Right atrium auricular region (tissue), 2 donors: ENCODE measurements at regions not wholly inside any gene's neighbourhood (a gene's known extent, or its start where the extent isn't known, plus 50 kb on each side); places are given as distances from the start of the nearest gene placed in this dataset.

Source experiments
- DNase-seq: peaks from one replicate; pipeline ENCODE4 v3.0.0-alpha.2; 2019; ENCODE audit warnings: low spot score
- H3K27ac ChIP-seq, 2 donors: fragments of 200-600 bp; sonication (generic); 1 replicate in 1 of 2; 2 replicates in 1 of 2; pipeline ENCODE4 v1.5.1; 2016 to 2019
- H3K27me3 ChIP-seq, 2 donors: fragments of 200-600 bp; sonication (generic); one replicate each; pipeline versions ENCODE4 v1.5.1 to v1.6.0; 2017 to 2019
- H3K36me3 ChIP-seq: fragments of 200-600 bp; sonication (generic); one replicate; pipeline ENCODE4 v1.5.1; 2016
- H3K4me1 ChIP-seq, 2 donors: fragments of 200-600 bp; sonication (generic); one replicate each; pipeline versions ENCODE4 v1.5.1 to v1.6.0; 2017 to 2019
- H3K4me3 ChIP-seq, 2 donors: fragments of 200-600 bp; sonication (generic); 1 replicate in 1 of 2; 2 replicates in 1 of 2; pipeline ENCODE4 v1.5.1; 2017 to 2019; ENCODE audit warnings: mild to moderate bottlenecking in 1 of 2, moderate library complexity in 1 of 2
- H3K9me3 ChIP-seq, 2 donors: fragments of 200-600 bp; sonication (generic); one replicate each; pipeline ENCODE4 v1.5.1; 2019
- TF ChIP-seq, protein P1 (sequence below), 2 donors: fragments of 200-600 bp; sonication (generic); IDR thresholded peaks; one replicate each; pipeline ENCODE4 v1.5.1; 2019; ENCODE audit warnings: antibody characterized with exemption in 2 of 2

DNA sequence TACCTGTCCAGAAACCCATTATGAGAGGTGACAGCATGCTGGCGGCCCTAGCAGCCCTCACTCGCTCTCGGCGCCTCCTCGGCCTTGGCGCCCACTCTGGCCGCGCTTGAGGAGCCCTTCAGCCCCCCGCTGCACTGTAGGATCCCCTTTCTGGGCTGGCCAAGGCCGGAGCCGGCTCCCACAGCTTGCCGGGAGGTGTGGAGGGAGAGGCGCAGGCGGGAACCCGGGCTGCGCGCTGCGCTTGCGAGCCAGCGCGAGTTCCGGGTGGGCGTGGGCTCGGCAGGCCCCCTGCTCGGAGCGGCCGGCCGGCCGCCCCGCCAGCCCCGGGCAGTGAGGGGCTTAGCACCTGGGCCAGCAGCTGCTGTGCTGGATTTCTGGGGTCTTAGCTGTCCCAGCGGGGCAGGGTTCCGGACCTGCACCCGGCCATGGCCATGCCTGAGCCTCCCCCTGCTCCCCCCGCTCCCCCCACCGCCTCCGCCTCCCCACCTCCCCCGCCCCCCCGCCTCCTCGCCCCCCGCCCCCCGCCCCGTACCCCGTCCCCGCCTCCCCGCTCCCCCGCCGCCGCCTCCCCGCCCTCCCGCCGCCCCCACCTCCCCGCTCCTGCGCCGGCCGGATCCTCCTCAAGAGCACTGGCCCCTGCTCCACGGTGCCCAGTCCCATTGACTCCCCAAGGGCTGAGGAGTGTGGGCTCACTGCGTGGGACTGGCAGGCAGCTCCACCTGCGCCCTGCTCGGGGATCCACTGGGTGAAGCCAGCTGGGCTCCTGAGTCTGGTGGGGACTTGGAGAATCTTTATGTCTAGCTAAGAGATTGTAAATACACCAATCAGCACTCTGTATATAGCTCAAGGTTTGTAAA lies 163.1 kb downstream of the KLHL28 start:
- H3K4me1 ChIP-seq, result no peaks in the 10 kb centered on the region
- H3K36me3 ChIP-seq, result no peaks in the 10 kb centered on the region
- TF ChIP-seq, protein P1, sequence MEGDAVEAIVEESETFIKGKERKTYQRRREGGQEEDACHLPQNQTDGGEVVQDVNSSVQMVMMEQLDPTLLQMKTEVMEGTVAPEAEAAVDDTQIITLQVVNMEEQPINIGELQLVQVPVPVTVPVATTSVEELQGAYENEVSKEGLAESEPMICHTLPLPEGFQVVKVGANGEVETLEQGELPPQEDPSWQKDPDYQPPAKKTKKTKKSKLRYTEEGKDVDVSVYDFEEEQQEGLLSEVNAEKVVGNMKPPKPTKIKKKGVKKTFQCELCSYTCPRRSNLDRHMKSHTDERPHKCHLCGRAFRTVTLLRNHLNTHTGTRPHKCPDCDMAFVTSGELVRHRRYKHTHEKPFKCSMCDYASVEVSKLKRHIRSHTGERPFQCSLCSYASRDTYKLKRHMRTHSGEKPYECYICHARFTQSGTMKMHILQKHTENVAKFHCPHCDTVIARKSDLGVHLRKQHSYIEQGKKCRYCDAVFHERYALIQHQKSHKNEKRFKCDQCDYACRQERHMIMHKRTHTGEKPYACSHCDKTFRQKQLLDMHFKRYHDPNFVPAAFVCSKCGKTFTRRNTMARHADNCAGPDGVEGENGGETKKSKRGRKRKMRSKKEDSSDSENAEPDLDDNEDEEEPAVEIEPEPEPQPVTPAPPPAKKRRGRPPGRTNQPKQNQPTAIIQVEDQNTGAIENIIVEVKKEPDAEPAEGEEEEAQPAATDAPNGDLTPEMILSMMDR (IDR thresholded peaks at IDR 0.05), result no peak
- H3K27me3 ChIP-seq, result no peaks in the 10 kb centered on the region
- no peak for DNase-seq
- H3K4me3 ChIP-seq, result no peak overlapping the region
- no peak overlapping the region for H3K27ac ChIP-seq
- no peaks in the 10 kb centered on the region for H3K9me3 ChIP-seq

DNA sequence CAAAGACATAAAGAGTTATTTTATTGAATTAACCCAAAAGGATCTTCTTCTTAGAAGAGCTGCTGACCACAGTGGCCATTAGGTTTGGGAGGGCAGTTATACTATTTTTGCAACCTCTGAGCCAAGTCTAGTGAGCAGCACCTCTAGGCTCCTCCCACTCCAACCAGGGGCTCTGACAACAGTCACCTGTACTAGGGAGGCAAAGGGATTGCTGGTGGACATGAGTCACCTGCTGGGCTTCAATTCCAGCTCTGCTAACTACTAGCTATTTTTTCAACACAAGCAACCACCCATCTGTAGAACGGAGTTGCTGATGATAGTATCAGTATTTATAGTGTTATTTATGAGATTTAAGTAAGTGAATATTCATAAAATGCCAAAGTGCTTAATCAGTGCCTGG lies 166.0 kb downstream of the KLHL28 start:
- TF ChIP-seq, protein P1 (IDR thresholded peaks at IDR 0.05), result no peak
- Histone ChIP-seq H3K36me3 (no peaks in the 10 kb centered on the region), H3K4me3 (no peak overlapping the region)

DNA sequence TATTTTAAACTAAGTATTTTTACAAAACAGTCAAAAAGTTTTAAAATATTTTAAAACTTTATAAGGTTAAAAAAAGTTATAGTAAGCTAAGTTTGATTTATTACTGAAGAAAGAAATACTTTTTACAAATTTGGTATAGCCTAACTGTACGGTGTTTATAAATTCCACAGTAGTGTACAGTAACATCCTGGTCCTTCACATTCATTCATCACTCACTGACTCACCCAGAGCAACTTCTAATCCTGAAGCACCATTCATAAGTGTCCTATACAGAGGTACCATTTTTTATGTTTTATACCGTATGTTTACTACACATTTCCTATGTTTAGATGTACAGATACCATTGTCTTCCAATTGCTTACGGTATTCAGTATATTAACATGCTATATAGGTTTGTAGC lies 170.0 kb downstream of the KLHL28 start:
- DNase-seq, result no peak
- no peaks in the 10 kb centered on the region for H3K36me3 ChIP-seq
- no peaks in the 10 kb centered on the region for H3K27me3 ChIP-seq
- no peaks in the 10 kb centered on the region for H3K4me1 ChIP-seq
- H3K9me3 ChIP-seq, result no peaks in the 10 kb centered on the region
- TF ChIP-seq, protein P1 (IDR thresholded peaks at IDR 0.05), result no peak
- no peak overlapping the region for H3K27ac ChIP-seq
- H3K4me3 ChIP-seq, result no peak overlapping the region

More for the DNA sequence above, 166.0 kb downstream of the KLHL28 start:
- Histone ChIP-seq H3K9me3 (no peaks in the 10 kb centered on the region), H3K4me1 (no peaks in the 10 kb centered on the region), H3K27ac (no peak overlapping the region), H3K27me3 (no peaks in the 10 kb centered on the region)
- DNase-seq, result no peak

DNA sequence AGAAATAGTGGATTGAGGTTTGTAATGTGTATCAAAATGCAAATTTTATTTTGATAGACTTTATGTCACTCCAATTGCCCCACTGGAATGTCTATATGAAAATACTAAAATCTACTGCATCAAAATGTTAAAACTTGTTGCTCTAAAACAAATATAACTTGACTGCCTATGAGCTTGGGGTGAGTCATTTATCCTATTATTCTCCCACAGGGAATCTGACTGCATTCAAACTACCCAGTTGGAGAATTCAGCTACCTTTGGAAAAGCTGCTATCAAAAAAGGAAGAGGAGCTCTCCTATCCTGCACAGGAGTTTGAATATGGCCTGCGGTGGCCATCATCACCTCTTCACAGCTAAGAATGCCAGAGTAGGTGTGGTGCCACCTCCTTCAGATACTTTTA lies 173.1 kb downstream of the KLHL28 start:
- TF ChIP-seq, protein P1 (IDR thresholded peaks at IDR 0.05), result no peak
- no peak overlapping the region for H3K27ac ChIP-seq
- no peaks in the 10 kb centered on the region for H3K27me3 ChIP-seq
- no peaks in the 10 kb centered on the region for H3K4me1 ChIP-seq
- H3K9me3 ChIP-seq, result no peaks in the 10 kb centered on the region
- no peaks in the 10 kb centered on the region for H3K36me3 ChIP-seq
- H3K4me3 ChIP-seq, result no peak overlapping the region
- DNase-seq, result no peak

DNA sequence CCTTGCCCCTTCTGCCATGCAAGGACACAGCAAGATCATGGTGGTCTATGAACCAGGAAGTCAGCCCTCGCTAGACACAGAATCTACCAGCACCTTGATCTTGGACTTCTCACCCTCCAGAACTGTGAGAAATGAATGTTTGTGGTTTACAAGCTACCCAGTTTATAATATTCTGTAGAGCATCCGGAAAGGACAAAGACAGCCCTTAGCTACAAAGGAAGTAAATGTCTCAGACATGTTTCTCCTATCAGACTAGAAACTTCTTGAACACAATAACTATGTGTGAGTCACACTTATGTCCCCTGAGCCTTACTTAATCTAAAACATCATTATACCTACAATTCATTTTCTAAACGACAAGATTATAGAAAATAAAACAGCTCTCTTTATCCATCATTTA lies 176.7 kb downstream of the KLHL28 start:
- Histone ChIP-seq H3K9me3 (no peaks in the 10 kb centered on the region), H3K4me1 (no peaks in the 10 kb centered on the region), H3K27me3 (no peaks in the 10 kb centered on the region), H3K27ac (no peak overlapping the region), H3K4me3 (no peak overlapping the region), H3K36me3 (no peaks in the 10 kb centered on the region)
- no peak for DNase-seq
- TF ChIP-seq, protein P1 (IDR thresholded peaks at IDR 0.05), result no peak

DNA sequence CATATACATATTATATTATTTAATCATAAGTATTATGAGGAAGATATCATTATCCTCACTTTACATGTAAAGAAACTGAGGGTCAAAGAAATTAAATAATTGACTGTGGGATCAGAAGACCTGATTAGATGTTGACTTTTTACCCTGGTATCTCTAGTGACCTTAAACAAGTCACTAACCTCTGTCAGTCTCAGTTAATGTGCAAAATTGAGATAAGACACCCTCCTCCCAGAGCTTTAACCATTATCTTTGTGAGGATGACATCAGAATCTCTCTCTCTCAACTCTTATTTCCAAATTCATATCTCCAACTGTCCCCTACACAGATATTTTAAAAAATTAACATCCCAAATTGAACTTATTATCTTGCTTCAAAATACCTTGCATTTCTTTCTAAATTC lies 177.8 kb downstream of the KLHL28 start:
- Histone ChIP-seq H3K4me1 (no peaks in the 10 kb centered on the region), H3K9me3 (no peaks in the 10 kb centered on the region), H3K36me3 (no peaks in the 10 kb centered on the region), H3K27me3 (no peaks in the 10 kb centered on the region), H3K4me3 (no peak overlapping the region), H3K27ac (no peak overlapping the region)
- TF ChIP-seq, protein P1 (IDR thresholded peaks at IDR 0.05), result no peak
- DNase-seq, result no peak
